Heart left ventricle (tissue), 13 donors: ENCODE measurements at regions not wholly inside any gene's neighbourhood (a gene's known extent, or its start where the extent isn't known, plus 50 kb on each side); places are given as distances from the start of the nearest gene placed in this dataset.

Source experiments
- CTCF ChIP-seq, 12 donors: fragments of 200-600 bp; sonication (generic) in 4 of 12; IDR thresholded peaks; one replicate each; pipeline versions ENCODE4 v1.5.0 to v1.8.0; 2018 to 2022; ENCODE audit warnings: antibody characterized with exemption in 12 of 12, mild to moderate bottlenecking in 5 of 12
- POLR2A ChIP-seq, 2 donors: fragments of 450-650 bp; IDR thresholded peaks; one replicate each; pipeline ENCODE4 v1.6.1; 2017; ENCODE audit warnings: antibody characterized with exemption in 2 of 2, mild to moderate bottlenecking in 2 of 2, moderate library complexity in 2 of 2
- donor health status: ischemic (EF 13 %, LVEDD 7.1; RV severe dilation, severe dysfunction).
- donor health status: DM: no; HTN: yes; CAD: no.
- donor health status: DM: no; HTN: no; CAD: no.
- donor health status: ischemic (EF 25% LVEDD 6.9; RV normal size, moderate dysfunction).
- donor health status: ischemic (EF 25% LVEDD 5.7; RV mildly dilated, moderate dysfunction).
- donor health status: ischemic (EF 35%, LVEDD 5.7; RV mildly dilated, moderate dysfunction).
- donor health status: nonischemic (EF 11% LVEDD 7.7; RV severe dilation, severe dysfunction).
- donor health status: DM: yes; HTN: yes; CAD: no.
- donor health status: PGD.
- donor health status: ischemic (EF 29% LVEDD 5.4; RV normal size, mild dysfunction).
- donor health status: nonischemic (EF 23%, LVEDD 6.1; RV moderate dilation, normal function).

GRCh38 chr6:126767711-126768110, 350.8 kb upstream of the RSPO3 start:
- no peak for TF ChIP-seq CTCF (IDR thresholded peaks at IDR 0.05)
- no peak for TF ChIP-seq POLR2A (IDR thresholded peaks at IDR 0.05)
